ENCODE measurements at regions not wholly inside any gene's neighbourhood (a gene's known extent, or its start where the extent isn't known, plus 50 kb on each side); places are given as distances from the start of the nearest gene placed in this dataset.

DNA sequence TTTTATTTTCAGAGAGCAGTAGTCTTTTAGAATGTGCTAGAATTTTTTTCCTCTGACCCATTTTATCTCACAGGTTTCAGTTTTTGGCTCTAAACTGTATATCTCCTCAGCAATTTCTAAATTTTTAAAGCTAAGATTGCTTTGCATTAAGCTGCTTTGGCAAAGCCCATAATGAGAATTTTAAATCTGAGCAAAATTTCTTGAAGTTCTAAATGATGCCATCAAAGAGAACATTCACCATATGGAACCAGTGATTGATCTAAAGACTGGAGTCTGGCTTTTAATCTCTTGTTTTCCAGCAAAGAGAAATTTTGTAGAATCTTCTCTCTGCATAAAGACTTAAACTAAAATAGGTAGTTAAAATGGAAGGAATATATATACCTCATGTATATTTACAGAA, 313.6 kb downstream of the TBC1D32 start:
- DNase-seq (ENCODE audit: extremely low read depth, low read depth): no peak

GRCh38 chr6:121008553-121008952, 325.7 kb downstream of the TBC1D32 start:
- no peak for DNase-seq (ENCODE audit: extremely low read depth, low read depth)

DNA sequence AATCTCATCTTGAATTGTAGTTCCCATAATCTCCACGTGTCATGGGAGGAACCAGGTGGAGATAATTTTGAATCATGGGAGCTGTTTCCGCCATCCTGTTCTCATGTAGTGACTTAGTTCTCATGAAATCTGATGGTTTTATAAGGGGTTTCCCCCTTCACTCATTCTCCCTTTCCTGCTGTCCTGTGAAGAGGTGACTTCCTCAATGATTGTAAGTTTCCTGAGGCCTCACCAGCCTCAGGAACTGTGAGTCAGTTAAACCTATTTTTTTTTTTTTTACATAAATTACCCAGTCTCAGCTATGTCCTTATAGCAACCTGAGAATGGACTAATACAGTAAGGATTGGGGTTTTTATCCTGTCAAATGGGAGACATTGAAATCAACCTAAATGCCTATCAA, 328.3 kb downstream of the TBC1D32 start:
- no peak for DNase-seq (ENCODE audit: extremely low read depth, low read depth)

- no peak for DNase-seq (ENCODE audit: extremely low read depth, low read depth)
Measured at GRCh38 chr6:121000381-121000780, 333.9 kb downstream of the TBC1D32 start.

DNA sequence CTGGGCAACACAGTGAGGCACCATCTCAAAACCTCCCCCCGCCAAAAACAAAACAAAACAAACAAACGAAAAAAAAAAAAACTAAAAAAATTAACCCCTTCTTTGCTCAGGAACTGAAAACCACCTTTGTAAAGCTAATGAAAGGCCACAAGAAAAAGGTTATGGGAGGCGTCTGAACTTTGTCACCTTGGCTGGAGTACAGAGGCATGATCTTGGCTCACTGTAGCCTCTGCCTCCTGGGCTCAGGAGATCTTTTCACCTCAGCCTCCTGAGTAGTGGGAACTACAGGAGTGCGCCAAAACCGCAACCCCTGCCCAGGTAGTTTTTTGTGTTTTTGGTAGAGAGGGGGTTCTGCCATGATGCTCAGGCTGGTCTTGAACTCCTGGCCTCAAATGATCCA, 337.9 kb downstream of the TBC1D32 start:
- no peak for DNase-seq (ENCODE audit: extremely low read depth, low read depth)

GRCh38 chr6:120994573-120994967, 339.7 kb downstream of the TBC1D32 start:
- DNase-seq (ENCODE audit: extremely low read depth, low read depth): no peak

DNA sequence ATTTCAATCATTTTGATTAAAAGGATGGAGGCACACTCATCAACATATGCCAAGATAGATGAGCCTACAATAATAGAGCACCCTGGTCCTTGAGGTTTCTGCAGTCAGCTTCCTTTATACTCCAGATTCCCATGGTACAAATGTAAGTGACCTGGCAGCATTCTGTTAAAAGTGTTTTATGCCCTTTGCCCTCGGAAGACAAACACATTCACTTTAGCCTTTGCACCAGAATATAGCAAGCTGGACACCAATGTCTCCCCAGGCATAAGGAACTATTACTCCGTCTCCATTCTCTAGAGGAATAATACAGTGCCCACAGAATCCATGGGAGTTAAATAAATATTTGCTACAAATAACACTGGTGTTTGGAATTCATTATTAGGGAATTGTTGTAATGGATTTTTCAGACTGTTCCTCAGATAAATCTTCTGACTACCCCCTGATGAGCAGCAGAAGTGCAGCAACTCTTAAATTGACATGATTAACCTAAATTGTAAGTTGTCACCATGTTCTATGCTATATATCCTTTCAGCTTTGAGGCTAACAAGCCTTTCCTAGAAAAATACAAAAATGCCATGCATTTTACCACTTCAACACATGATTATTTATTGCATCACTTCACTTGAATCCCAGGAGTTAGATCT, 340.2 kb downstream of the TBC1D32 start:
- no peak for DNase-seq (ENCODE audit: extremely low read depth, low read depth)

- no peak for DNase-seq (ENCODE audit: extremely low read depth, low read depth)
Measured at GRCh38 chr6:120992257-120992656, 342.0 kb downstream of the TBC1D32 start.

GRCh38 chr6:120990866-120991265, 343.4 kb downstream of the TBC1D32 start:
- no peak for DNase-seq (ENCODE audit: extremely low read depth, low read depth)

DNA sequence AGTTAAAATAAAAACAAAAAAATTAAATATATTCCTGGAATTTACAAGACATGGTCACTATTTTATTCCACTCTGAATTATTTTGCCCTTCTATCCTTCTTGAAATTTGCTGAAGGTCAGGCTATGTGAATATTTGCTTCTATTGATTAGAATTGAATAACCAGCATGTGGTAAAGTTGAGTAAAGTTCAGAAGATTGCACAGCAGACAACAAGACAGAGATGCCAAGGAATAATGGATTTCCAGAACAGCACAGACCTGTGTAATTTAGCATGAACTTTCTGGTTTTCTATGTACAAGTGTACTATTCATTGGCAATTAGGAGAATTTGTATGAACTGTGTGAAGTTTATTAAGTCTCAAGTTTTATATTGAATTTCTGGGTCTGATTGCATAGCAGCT, 352.4 kb downstream of the TBC1D32 start:
- DNase-seq (ENCODE audit: extremely low read depth, low read depth): no peak

DNA sequence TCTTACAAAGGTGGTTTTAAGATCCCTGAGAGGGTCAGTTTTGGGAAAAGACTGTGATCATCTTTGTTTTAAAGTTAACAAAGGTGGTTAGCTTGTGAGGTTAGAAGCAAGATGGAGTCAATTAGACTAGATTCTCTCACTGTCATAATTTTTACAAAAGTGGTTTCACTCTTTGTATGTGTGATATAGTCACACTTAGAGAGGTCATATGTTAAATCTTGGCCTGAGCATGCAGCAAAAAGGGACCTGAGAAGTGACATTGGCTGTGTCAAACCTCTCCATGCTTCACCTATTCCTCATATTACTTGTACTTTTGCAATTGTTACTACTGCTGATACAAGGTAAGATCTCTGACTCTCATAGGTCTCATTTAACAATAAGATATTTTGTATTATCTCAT, 368.0 kb downstream of the TBC1D32 start:
- DNase-seq (ENCODE audit: extremely low read depth, low read depth): no peak

DNA sequence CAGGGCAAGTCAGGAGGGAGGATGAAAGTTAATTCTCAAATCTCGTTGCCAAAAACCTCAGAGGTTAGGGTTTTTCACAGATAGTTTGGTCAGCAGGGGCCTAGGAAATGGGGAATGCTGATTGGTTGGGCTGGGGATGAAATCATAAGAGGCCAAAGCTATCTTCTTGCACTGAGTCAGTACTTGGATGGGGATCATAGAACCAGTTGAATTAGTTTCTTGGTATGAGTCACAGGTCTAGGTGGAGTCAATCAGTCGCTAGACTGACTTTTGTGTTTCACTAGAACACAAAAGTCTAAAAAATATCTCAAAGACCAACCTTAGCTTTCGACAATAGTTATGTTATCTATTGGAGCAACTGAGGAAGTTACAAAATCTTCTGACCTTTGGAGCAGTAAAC, 368.5 kb downstream of the TBC1D32 start:
- DNase-seq (ENCODE audit: extremely low read depth, low read depth): no peak

DNA sequence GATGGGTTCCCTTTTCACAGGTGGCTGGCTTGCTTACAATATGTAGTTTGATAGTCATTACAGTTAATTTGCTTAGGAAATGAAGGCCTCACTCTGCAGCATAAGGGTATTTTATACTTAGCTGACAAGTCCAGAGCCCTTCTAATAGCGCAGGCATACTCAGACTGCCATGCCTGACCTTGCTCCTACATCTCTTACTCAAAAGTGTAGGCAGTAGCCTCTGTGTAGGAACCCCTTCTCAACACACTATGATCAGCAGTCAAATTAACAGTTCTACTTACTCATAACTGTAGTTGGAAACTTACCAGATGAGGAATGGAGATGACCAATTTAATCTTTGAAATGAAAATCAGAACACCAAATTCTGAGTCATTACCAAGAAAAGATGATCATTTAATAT, 373.5 kb downstream of the TBC1D32 start:
- DNase-seq (ENCODE audit: extremely low read depth, low read depth): no peak

GRCh38 chr6:120954111-120954510, 380.2 kb downstream of the TBC1D32 start:
- no peak for DNase-seq (ENCODE audit: extremely low read depth, low read depth)

DNA sequence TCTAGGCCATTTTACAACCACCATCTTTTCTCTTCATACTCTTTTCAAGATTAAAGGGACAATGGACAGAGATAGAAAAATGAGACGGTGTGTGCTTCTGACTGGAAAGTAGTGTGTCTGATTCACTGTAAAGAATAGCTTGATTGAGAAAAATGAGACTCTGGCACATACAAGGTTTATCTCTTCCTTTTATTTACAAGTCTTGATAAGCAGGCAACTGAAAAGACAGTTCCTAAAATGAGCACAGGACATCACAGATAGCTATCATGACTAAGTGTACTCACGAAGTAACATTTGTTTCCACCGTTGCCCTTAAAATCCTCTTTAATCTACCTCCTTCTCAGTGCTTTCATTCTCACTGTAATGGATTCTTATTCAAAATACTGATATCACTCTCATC, 383.0 kb downstream of the TBC1D32 start:
- no peak for DNase-seq (ENCODE audit: extremely low read depth, low read depth)

DNA sequence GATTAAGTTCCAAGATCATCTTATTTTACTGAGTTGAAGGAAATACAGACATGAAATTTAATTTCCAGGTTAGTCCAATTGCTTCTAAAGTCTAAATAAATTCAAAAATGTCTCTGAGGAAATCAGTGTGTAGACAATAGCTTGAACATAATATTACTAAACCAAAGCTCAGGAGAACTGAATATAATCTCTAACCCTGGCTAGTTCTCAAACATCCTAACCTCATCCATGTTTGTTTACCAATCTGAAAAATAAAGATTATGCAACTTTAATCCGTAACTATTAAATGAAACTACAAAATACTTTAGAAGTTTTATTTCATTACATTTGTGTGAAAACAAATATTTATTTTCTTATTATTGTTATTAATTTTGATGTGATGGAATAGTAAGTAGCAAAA, 387.2 kb downstream of the TBC1D32 start:
- DNase-seq (ENCODE audit: extremely low read depth, low read depth): no peak

DNA sequence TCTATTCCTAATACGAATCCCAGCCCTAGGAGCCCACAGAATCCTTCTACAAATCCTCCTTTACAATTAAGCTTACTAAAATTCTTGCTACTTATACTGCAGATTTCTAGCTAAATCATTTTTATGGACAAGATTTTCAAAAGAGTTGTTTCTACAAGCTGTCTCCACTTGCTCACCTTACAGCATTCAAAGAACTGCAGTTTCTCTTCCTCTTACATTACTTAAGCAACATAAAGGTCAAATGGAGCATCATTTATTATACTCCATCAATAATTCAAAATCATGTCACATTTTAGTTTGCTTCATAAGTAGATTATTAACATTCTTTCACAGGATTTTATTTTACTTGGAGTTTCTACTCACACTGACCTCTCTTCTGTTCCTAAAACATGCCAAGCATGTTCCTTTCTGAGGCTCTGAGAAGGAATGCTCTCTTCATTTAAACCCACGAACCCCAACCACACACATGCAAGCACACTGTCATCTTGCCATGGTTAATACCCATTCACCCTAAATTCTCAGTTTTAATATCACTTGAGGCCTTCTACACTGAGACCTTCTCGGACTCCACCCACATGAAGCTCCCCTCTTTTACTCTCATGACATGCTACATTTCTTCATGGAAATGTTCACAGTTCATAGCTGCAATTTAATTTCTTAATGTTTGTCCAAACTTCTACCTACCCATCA, 388.2 kb downstream of the TBC1D32 start:
- no peak for DNase-seq (ENCODE audit: extremely low read depth, low read depth)

DNA sequence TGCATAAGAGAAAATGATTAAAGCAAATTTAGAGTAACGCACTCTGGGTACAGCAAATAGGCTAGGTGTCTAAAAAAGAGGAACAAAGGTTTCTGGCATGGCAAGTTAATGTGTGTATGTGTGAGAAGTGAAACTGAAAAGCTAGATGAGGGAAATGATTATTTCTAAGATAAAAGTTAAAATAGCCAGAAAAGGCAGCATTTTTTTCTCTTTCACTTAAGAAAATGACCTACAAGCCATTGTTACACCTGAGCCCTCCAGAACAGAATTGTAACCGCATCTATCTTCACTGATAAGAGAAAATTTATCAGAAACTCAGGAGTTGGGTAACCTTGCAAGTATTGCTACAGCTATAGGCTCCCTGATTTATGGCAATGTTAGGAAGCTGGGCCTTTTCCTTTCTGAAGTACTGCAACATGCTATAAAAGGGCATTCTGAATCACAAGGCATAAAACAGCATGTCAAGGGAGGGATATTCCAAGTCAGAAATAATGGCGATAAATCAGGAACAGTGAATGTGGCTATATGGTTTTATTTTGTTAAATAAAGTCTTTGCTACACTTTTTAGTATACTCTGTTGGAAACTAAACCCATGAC, 395.3 kb downstream of the TBC1D32 start:
- DNase-seq (ENCODE audit: extremely low read depth, low read depth): no peak

DNA sequence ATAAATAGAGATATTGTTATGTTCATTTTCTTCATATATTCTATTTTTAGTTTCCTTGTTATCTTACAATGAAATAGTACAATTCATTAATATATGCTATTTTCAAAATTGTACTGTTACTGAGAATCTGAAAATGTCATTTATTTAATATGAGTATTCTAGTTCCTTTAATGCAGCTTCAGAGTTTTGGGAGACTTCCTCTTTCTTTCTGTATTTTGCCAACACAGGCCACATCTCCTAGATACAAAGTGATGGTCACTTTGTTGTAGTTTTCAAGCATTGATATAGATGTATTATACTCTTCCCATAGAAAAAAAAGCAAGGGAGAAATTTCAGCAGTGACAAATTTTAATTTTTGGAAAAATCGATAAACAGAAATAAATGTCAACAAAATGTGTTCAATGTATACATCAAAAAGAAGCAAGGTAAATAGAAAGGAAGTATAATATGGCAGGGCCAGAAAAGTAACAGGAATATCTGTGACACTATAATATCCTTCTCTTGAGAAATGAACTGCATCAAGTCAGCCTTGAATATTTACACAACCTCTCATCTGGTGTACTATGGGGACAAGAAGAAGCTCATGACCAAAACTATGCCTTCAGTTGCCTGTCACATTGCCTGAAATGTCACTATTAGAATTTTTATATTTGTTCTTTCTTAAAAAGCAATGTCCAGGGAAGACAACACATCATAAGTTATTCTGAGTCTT, 396.0 kb downstream of the TBC1D32 start:
- no peak for DNase-seq (ENCODE audit: extremely low read depth, low read depth)

- no peak for DNase-seq (ENCODE audit: extremely low read depth, low read depth)
Measured at GRCh38 chr6:120935908-120936307, 398.4 kb downstream of the TBC1D32 start.

GRCh38 chr6:120935016-120935415, 399.3 kb downstream of the TBC1D32 start:
- DNase-seq (ENCODE audit: extremely low read depth, low read depth): no peak
